ENCODE measurements at regions not wholly inside any gene's neighbourhood (a gene's known extent, or its start where the extent isn't known, plus 50 kb on each side); places are given as distances from the start of the nearest gene placed in this dataset.

DNA sequence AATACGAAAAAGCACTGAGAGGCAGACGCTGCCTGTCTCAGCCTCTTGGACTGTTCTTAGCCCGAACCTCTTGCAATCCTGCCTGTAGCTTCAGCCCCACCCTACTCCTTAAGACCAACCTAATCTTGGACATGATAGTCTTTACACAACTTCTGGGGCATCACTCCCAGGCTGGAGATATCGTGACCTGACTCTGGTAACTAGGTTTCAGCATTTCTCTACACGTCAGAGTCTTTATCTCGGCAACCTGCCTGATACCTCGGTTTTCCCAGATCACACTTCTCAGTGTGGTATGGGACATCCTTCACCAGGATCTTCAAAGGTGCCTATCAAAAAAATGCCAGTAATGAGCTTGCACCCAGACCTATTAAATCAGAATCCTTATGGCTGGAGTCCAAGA lies 590.2 kb upstream of the KCNMB2 start:
- no peaks in the 10 kb centered on the region for H3K4me1 ChIP-seq
- H3K27me3 ChIP-seq = no peaks in the 10 kb centered on the region
- no peak for TF ChIP-seq POLR2A (IDR thresholded peaks at IDR 0.05)
- TF ChIP-seq, protein P1, sequence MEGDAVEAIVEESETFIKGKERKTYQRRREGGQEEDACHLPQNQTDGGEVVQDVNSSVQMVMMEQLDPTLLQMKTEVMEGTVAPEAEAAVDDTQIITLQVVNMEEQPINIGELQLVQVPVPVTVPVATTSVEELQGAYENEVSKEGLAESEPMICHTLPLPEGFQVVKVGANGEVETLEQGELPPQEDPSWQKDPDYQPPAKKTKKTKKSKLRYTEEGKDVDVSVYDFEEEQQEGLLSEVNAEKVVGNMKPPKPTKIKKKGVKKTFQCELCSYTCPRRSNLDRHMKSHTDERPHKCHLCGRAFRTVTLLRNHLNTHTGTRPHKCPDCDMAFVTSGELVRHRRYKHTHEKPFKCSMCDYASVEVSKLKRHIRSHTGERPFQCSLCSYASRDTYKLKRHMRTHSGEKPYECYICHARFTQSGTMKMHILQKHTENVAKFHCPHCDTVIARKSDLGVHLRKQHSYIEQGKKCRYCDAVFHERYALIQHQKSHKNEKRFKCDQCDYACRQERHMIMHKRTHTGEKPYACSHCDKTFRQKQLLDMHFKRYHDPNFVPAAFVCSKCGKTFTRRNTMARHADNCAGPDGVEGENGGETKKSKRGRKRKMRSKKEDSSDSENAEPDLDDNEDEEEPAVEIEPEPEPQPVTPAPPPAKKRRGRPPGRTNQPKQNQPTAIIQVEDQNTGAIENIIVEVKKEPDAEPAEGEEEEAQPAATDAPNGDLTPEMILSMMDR (IDR thresholded peaks at IDR 0.05) = no peak
- H3K27ac ChIP-seq = no peak overlapping the region
- H3K9me3 ChIP-seq = no peaks in the 10 kb centered on the region
- H3K4me3 ChIP-seq = no peak overlapping the region
- H3K36me3 ChIP-seq = no peaks in the 10 kb centered on the region
- no peak for DNase-seq
- intact Hi-C loops (cut with DNase I) = no loop called here
- WGBS, 2 donors = 86 to 96% methylated on average over 7 of the region's 7 CpGs

- TF ChIP-seq POLR2A (IDR thresholded peaks at IDR 0.05) = no peak
- TF ChIP-seq, protein P1 (IDR thresholded peaks at IDR 0.05) = no peak
- no peaks in the 10 kb centered on the region for H3K36me3 ChIP-seq
- no peak overlapping the region for H3K4me3 ChIP-seq
- H3K27me3 ChIP-seq = no peaks in the 10 kb centered on the region
- DNase-seq = no peak
- no peaks in the 10 kb centered on the region for H3K9me3 ChIP-seq
- intact Hi-C loops (cut with DNase I) = no loop called here
- 79 to 80% methylated on average over 1 of the region's 1 CpG for WGBS, 2 donors
- no peaks in the 10 kb centered on the region for H3K4me1 ChIP-seq
- no peak overlapping the region for H3K27ac ChIP-seq
Measured at GRCh38 chr3:177946497-177946896, 589.7 kb upstream of the KCNMB2 start.

DNA sequence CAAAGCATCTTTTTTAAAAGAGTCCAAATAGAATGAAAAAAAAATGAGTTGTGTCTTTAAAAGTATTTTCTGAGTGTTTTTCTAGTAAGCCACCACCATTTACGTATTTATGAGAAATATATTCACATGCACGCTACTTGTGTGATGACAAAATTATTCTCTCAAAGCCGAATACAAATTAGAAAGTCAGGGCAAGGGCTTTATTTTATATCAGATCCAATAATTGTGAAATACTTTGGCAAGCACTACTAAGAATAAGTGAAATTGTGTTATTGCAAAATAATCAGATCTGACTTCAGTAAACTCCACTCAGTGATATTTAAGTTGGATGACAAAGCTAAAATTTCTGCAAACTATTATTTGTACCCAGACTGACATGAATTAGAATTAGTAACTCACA lies 589.3 kb upstream of the KCNMB2 start:
- TF ChIP-seq, protein P1 (IDR thresholded peaks at IDR 0.05) = no peak
- no peak overlapping the region for H3K27ac ChIP-seq
- intact Hi-C loops (cut with DNase I) = no loop called here
- no peaks in the 10 kb centered on the region for H3K36me3 ChIP-seq
- no peaks in the 10 kb centered on the region for H3K27me3 ChIP-seq
- no peak overlapping the region for H3K4me3 ChIP-seq
- DNase-seq = no peak
- H3K9me3 ChIP-seq = no peaks in the 10 kb centered on the region
- H3K4me1 ChIP-seq = no peaks in the 10 kb centered on the region
- WGBS, 2 donors = 38 to 63% methylated on average over 3 of the region's 3 CpGs

DNA sequence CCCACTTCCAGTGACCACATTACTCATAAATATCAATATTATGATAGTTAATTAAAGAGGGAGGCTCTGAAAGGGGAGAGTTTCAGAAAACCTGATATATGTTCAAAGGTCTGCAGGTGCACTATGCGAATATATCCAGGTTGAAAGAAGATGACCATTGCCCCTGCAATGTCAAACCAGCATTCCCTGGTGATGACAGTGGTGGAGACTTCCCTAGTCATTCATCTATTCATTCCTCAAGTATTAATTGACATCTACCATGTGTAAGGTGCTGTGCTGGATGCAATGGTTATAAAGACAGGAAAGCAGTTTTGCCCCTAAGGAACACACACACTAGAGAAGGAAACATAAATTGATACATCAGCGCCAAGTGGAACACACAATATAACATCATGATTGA lies 588.3 kb upstream of the KCNMB2 start:
- Histone ChIP-seq H3K4me3 (no peak overlapping the region), H3K27ac (no peak overlapping the region), H3K27me3 (no peaks in the 10 kb centered on the region), H3K4me1 (no peaks in the 10 kb centered on the region), H3K9me3 (no peaks in the 10 kb centered on the region), H3K36me3 (no peaks in the 10 kb centered on the region)
- 97 to 100% methylated on average over 2 of the region's 2 CpGs for WGBS, 2 donors
- DNase-seq = no peak
- intact Hi-C loops (cut with DNase I) = no loop called here
- no peak for TF ChIP-seq POLR2A (IDR thresholded peaks at IDR 0.05)
- TF ChIP-seq, protein P1 (IDR thresholded peaks at IDR 0.05) = no peak

- TF ChIP-seq POLR2A (IDR thresholded peaks at IDR 0.05) = no peak
- TF ChIP-seq, protein P1 (IDR thresholded peaks at IDR 0.05) = no peak
- intact Hi-C loops (cut with DNase I) = no loop called here
- Histone ChIP-seq H3K27ac (no peak overlapping the region), H3K4me3 (no peak overlapping the region), H3K9me3 (no peaks in the 10 kb centered on the region), H3K4me1 (no peaks in the 10 kb centered on the region), H3K36me3 (no peaks in the 10 kb centered on the region), H3K27me3 (no peaks in the 10 kb centered on the region)
- WGBS, 2 donors = 97 to 98% methylated on average over 4 of the region's 4 CpGs
- DNase-seq = no peak
Measured at GRCh38 chr3:177948716-177949425, 587.4 kb upstream of the KCNMB2 start.
